ENCODE measurements at regions not wholly inside any gene's neighbourhood (a gene's known extent, or its start where the extent isn't known, plus 50 kb on each side); places are given as distances from the start of the nearest gene placed in this dataset.

GRCh38 chr1:818618-819291 is 105.0 kb upstream of the SAMD11 start:
- no peak for TF ChIP-seq ZFP30 (CRISPR knock-in tag; IDR thresholded peaks at IDR 0.05)
- no peak for TF ChIP-seq CSDC2 (CRISPR knock-in tag; IDR thresholded peaks at IDR 0.05)
- no peak for TF ChIP-seq ZNF70 (CRISPR knock-in tag; IDR thresholded peaks at IDR 0.05)
- TF ChIP-seq ARNTL (CRISPR knock-in tag; IDR thresholded peaks at IDR 0.05; ENCODE audit: borderline replicate concordance, low read depth): no peak
- TF ChIP-seq CSRNP3 (CRISPR knock-in tag; IDR thresholded peaks at IDR 0.05): no peak
- TF ChIP-seq PATZ1 (CRISPR knock-in tag; IDR thresholded peaks at IDR 0.05; ENCODE audit: borderline replicate concordance): no peak
- no peak for TF ChIP-seq ZC3H10 (CRISPR knock-in tag; IDR thresholded peaks at IDR 0.05)
- no peak for TF ChIP-seq RARB (CRISPR knock-in tag; IDR thresholded peaks at IDR 0.05)
- no peak for TF ChIP-seq GLIS3 (CRISPR knock-in tag; IDR thresholded peaks at IDR 0.05)

All from SK-N-SH treated with all-trans-retinoic acid at 6 μM for 48 hours (cell line).